ENCODE measurements at regions not wholly inside any gene's neighbourhood (a gene's known extent, or its start where the extent isn't known, plus 50 kb on each side); places are given as distances from the start of the nearest gene placed in this dataset.

- no peak for TF ChIP-seq CTCF (IDR thresholded peaks at IDR 0.05; ENCODE audit: low read length)
- no peak for TF ChIP-seq EZH2 (IDR thresholded peaks at IDR 0.05; ENCODE audit: borderline replicate concordance, low read length)
These were observed 52.8 kb upstream of the ANO1 start for GRCh38 chr11:70025308-70025707.

Measured in OCI-LY1 (cell line).